Panc1 (cell line): ENCODE measurements at regions not wholly inside any gene's neighbourhood (a gene's known extent, or its start where the extent isn't known, plus 50 kb on each side); places are given as distances from the start of the nearest gene placed in this dataset.

Source experiments
- CTCF ChIP-seq: fragments of 450-650 bp; IDR thresholded peaks from 2 replicates; pipeline ENCODE4 v1.5.1; 2017; ENCODE audit warnings: mild to moderate bottlenecking
- POLR2AphosphoS5 ChIP-seq: IDR thresholded peaks from 2 replicates; pipeline ENCODE4 v1.6.1; 2012; ENCODE audit warnings: mild to moderate bottlenecking, low read depth, low read length, moderate library complexity
- SIN3A ChIP-seq: IDR thresholded peaks from 2 replicates; pipeline ENCODE4 v1.6.1; 2012; ENCODE audit warnings: low read depth, mild to moderate bottlenecking, low read length, moderate library complexity, borderline replicate concordance; ENCODE audit not compliant: insufficient read depth
- TCF7L2 ChIP-seq: IDR thresholded peaks from 2 replicates; pipeline ENCODE4 v1.6.1; 2011; ENCODE audit warnings: mild to moderate bottlenecking, low read depth, low read length, inconsistent platforms

GRCh38 chr18:2254977-2255376 lies 316.3 kb downstream of the METTL4 start:
- TF ChIP-seq CTCF (no peak), SIN3A (no peak), POLR2AphosphoS5 (no peak), TCF7L2 (no peak)
